VCaP (cell line): ENCODE measurements at regions not wholly inside any gene's neighbourhood (a gene's known extent, or its start where the extent isn't known, plus 50 kb on each side); places are given as distances from the start of the nearest gene placed in this dataset.

Experiments
- H3K27ac ChIP-seq: fragments of 450-650 bp; 2 replicates; pipeline ENCODE4 v1.5.1; 2017
- CTCF ChIP-seq: fragments of 450-650 bp; conservative IDR thresholded peaks from 2 replicates; pipeline ENCODE4 v1.5.1; 2017; ENCODE audit warnings: mild to moderate bottlenecking, moderate library complexity

GRCh38 chrY:14438395-14438794, 85.9 kb upstream of the NLGN4Y start:
- H3K27ac ChIP-seq: no peak overlapping the region
- no peak for TF ChIP-seq CTCF

GRCh38 chrY:14444550-14444949, 79.8 kb upstream of the NLGN4Y start:
- H3K27ac ChIP-seq: no peak overlapping the region
- TF ChIP-seq CTCF: no peak

- TF ChIP-seq CTCF: no peak
- no peak overlapping the region for H3K27ac ChIP-seq
Observed at GRCh38 chrY:14468151-14468683, 56.1 kb upstream of the NLGN4Y start.

GRCh38 chrY:14472421-14472820, 51.9 kb upstream of the NLGN4Y start:
- TF ChIP-seq CTCF: no peak
- no peak overlapping the region for H3K27ac ChIP-seq

GRCh38 chrY:14473320-14473719, 51.0 kb upstream of the NLGN4Y start:
- no peak for TF ChIP-seq CTCF
- no peak overlapping the region for H3K27ac ChIP-seq
